ENCODE measurements at regions not wholly inside any gene's neighbourhood (a gene's known extent, or its start where the extent isn't known, plus 50 kb on each side); places are given as distances from the start of the nearest gene placed in this dataset.

GRCh38 chr5:27503813-27504212 is 465.4 kb upstream of the CDH9 start:
- POLR2A ChIA-PET = no interaction called here
- peaks cover 6% of the 10 kb centered on the region for H3K9me3 ChIP-seq (ENCODE audit: control insufficient read depth, insufficient read depth, low read length)
- CTCF ChIA-PET = no interaction called here
- no peak overlapping the region for H3K27ac ChIP-seq (ENCODE audit: low read depth, low read length)
- no peaks in the 10 kb centered on the region for H3K27me3 ChIP-seq (ENCODE audit: control insufficient read depth, insufficient read depth, low read length)
- no peak for DNase-seq (ENCODE audit: low read depth, low spot score)
- H3K4me3 ChIP-seq (ENCODE audit: low read depth, low read length) = no peak overlapping the region
- TF ChIP-seq, protein P1, sequence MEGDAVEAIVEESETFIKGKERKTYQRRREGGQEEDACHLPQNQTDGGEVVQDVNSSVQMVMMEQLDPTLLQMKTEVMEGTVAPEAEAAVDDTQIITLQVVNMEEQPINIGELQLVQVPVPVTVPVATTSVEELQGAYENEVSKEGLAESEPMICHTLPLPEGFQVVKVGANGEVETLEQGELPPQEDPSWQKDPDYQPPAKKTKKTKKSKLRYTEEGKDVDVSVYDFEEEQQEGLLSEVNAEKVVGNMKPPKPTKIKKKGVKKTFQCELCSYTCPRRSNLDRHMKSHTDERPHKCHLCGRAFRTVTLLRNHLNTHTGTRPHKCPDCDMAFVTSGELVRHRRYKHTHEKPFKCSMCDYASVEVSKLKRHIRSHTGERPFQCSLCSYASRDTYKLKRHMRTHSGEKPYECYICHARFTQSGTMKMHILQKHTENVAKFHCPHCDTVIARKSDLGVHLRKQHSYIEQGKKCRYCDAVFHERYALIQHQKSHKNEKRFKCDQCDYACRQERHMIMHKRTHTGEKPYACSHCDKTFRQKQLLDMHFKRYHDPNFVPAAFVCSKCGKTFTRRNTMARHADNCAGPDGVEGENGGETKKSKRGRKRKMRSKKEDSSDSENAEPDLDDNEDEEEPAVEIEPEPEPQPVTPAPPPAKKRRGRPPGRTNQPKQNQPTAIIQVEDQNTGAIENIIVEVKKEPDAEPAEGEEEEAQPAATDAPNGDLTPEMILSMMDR (IDR thresholded peaks at IDR 0.05; ENCODE audit: low read depth, low read length) = no peak

DNA sequence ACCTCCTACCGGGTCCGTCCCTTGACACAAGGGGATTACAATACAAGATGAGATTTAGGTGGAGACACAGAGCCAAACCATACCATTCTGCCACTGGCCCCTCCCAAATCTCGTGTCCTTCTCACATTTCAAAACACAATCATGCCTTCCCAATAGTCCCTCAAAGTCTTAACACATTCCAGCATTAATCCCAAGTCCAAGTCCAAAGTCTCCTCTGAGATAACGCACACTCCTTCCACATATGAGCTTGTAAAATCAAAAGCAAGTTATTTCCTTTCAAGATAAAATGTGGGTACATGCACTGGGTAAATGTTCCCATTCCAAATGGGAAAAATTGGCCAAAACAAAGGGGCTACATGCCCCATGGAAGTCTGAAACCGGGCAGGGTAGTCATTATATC is 463.9 kb upstream of the CDH9 start:
- H3K27ac ChIP-seq (ENCODE audit: low read depth, low read length) = no peak overlapping the region
- TF ChIP-seq, protein P1 (IDR thresholded peaks at IDR 0.05; ENCODE audit: low read depth, low read length) = no peak
- no peak overlapping the region for H3K4me3 ChIP-seq (ENCODE audit: low read depth, low read length)
- CTCF ChIA-PET = no interaction called here
- no peak for DNase-seq (ENCODE audit: low read depth, low spot score)
- POLR2A ChIA-PET = no interaction called here
- H3K9me3 ChIP-seq (ENCODE audit: control insufficient read depth, insufficient read depth, low read length) = peaks cover 6% of the 10 kb centered on the region
- H3K27me3 ChIP-seq (ENCODE audit: control insufficient read depth, insufficient read depth, low read length) = no peaks in the 10 kb centered on the region

DNA sequence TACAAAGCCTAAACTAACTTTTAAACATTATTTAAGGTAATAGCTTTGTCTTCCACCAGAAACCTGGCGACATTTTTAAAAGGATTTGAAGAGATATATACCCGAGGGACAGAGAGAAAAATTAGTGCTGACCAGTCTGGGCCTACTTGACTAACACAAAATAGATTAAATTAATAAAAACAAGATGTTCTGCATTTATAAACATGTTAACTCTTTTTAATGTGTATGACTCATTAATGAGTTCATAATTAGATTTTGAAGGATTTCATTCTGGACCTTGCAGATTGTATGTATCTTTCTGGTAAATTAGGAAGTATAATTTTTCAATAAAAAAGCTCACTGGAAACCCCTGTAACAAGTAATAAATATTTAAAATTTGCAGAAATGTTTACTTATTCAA is 459.1 kb upstream of the CDH9 start:
- no peaks in the 10 kb centered on the region; the same call in 1 of the 2 replicates for H3K9me3 ChIP-seq (ENCODE audit: control insufficient read depth, insufficient read depth, low read length)
- CTCF ChIA-PET = no interaction called here
- no peak overlapping the region for H3K27ac ChIP-seq (ENCODE audit: low read depth, low read length)
- no peak for DNase-seq (ENCODE audit: low read depth, low spot score)
- TF ChIP-seq, protein P1 (IDR thresholded peaks at IDR 0.05; ENCODE audit: low read depth, low read length) = no peak
- POLR2A ChIA-PET = no interaction called here
- H3K4me3 ChIP-seq (ENCODE audit: low read depth, low read length) = no peak overlapping the region
- no peaks in the 10 kb centered on the region for H3K27me3 ChIP-seq (ENCODE audit: control insufficient read depth, insufficient read depth, low read length)

DNA sequence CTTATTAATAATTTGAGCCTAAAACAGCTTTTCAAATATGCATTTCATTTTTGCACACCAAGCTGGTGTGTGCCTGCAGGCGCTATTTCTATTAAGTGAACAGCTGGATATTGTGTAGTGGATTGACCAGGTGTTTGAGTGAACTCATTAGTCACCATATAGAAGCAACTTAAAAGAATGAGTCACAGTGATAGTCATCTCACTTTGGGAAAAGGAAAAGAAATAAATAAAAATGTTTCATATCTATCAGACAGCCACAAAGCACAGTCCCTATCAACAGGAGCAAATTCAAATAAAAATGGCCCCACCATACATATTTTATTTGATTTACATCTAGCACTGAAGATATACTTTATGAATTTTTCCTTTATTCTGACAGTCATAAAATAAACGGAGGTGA is 456.5 kb upstream of the CDH9 start:
- TF ChIP-seq, protein P1 (IDR thresholded peaks at IDR 0.05; ENCODE audit: low read depth, low read length) = no peak
- POLR2A ChIA-PET = no interaction called here
- Histone ChIP-seq H3K4me3 (ENCODE audit: low read depth, low read length) (no peak overlapping the region), H3K27me3 (ENCODE audit: control insufficient read depth, insufficient read depth, low read length) (no peaks in the 10 kb centered on the region), H3K9me3 (ENCODE audit: control insufficient read depth, insufficient read depth, low read length) (no peaks in the 10 kb centered on the region; the same call in 1 of the 2 replicates), H3K27ac (ENCODE audit: low read depth, low read length) (no peak overlapping the region)
- no peak for DNase-seq (ENCODE audit: low read depth, low spot score)
- CTCF ChIA-PET = no interaction called here

DNA sequence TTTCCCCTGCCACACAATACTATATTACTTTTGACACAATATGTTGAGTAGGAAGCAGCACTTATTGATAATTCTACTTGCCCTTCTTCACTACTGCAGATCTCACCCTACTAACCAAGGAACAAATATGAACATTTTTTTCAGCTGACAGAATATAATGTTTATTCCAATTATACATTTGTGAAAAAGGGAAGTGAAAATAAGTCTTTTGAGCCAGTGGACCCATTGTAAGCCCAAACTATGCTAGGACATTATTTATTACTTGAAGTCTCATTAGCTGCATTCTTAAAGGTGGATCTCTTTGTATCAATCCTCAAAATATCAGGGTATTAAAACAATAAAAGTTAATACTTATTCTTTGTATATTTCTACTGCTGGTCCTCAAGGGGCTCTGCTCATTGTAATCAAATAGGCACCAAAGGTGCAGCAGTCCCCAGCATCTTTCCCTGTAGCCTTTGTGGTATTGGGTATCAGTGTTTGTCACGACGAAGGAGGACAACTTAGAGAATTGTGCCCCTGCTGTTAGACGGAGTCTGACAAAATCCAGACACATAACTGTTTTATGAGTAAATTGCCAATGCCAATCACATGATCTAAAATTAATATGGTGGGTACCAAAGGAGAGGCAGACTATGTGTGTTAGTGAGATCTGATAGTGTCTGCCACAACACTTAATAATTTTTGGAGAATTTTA is 453.5 kb upstream of the CDH9 start:
- CTCF ChIA-PET = no interaction called here
- no peak for DNase-seq (ENCODE audit: low read depth, low spot score)
- TF ChIP-seq, protein P1 (IDR thresholded peaks at IDR 0.05; ENCODE audit: low read depth, low read length) = no peak
- POLR2A ChIA-PET = no interaction called here
- H3K27me3 ChIP-seq (ENCODE audit: control insufficient read depth, insufficient read depth, low read length) = no peaks in the 10 kb centered on the region
- H3K9me3 ChIP-seq (ENCODE audit: control insufficient read depth, insufficient read depth, low read length) = no peaks in the 10 kb centered on the region; the same call in 1 of the 2 replicates
- H3K4me3 ChIP-seq (ENCODE audit: low read depth, low read length) = no peak overlapping the region
- no peak overlapping the region for H3K27ac ChIP-seq (ENCODE audit: low read depth, low read length)
